Heart right ventricle (tissue), 16 donors: ENCODE measurements at regions not wholly inside any gene's neighbourhood (a gene's known extent, or its start where the extent isn't known, plus 50 kb on each side); places are given as distances from the start of the nearest gene placed in this dataset.

Experiments used
- ATAC-seq, 8 donors: fragments of 200-7000 bp; cut with Tn5 transposase; one replicate each; pipeline ENCODE4 v1.9.1; 2020; ENCODE audit warnings: mild to moderate bottlenecking in 8 of 8, moderate library complexity in 8 of 8, moderate number of reproducible peaks in 1 of 8
- DNase-seq, 2 donors: peaks; one replicate each; pipeline ENCODE4 v3.0.0-alpha.2; 2020
- H3K27ac ChIP-seq, 10 donors: fragments of 200-600 bp; sonication (generic) in 2 of 10; one replicate each; pipeline versions ENCODE4 v1.5.0 to v1.8.0; 2020 to 2022; ENCODE audit warnings: mild to moderate bottlenecking in 3 of 10
- H3K27me3 ChIP-seq, 7 donors: fragments of 200-600 bp; one replicate each; pipeline ENCODE4 v1.8.0; 2021 to 2022; ENCODE audit warnings: mild to moderate bottlenecking in 2 of 7
- H3K36me3 ChIP-seq, 9 donors: fragments of 200-600 bp; sonication (generic) in 1 of 9; one replicate each; pipeline versions ENCODE4 v1.5.0 to v1.8.0; 2020 to 2022; ENCODE audit warnings: mild to moderate bottlenecking in 2 of 9
- H3K4me1 ChIP-seq, 9 donors: fragments of 200-600 bp; sonication (generic) in 1 of 9; one replicate each; pipeline versions ENCODE4 v1.5.0 to v1.8.0; 2020 to 2022; ENCODE audit warnings: mild to moderate bottlenecking in 4 of 9
- H3K4me3 ChIP-seq, 10 donors: fragments of 200-600 bp; sonication (generic) in 2 of 10; one replicate each; pipeline versions ENCODE4 v1.5.0 to v1.8.0; 2020 to 2022; ENCODE audit warnings: mild to moderate bottlenecking in 7 of 10, moderate library complexity in 2 of 10
- H3K9me3 ChIP-seq, 11 donors: fragments of 200-600 bp in 10 of 11; sonication (generic) in 2 of 11; one replicate each; pipeline versions ENCODE4 v1.5.0 to v1.8.0; 2013 to 2022; ENCODE audit warnings: mild to moderate bottlenecking in 2 of 11, control low read depth in 1 of 11, moderate library complexity in 1 of 11
- CTCF ChIP-seq, 9 donors: fragments of 200-600 bp; sonication (generic) in 2 of 9; IDR thresholded peaks; one replicate each; pipeline versions ENCODE4 v1.5.0 to v1.8.0; 2021 to 2022; ENCODE audit warnings: antibody characterized with exemption in 9 of 9, mild to moderate bottlenecking in 5 of 9, moderate library complexity in 1 of 9
- WGBS, 2 donors: extraction: QIAGEN DNeasy Blood & Tissue Kit; methylation state at CpG; one replicate each; pipeline ENCODE4 v1.1.7; 2013; ENCODE audit warnings: inconsistent platforms in 1 of 2; 5-methylcytosine and 5-hydroxymethylcytosine counted together
- intact Hi-C, 10 donors: fragments of 100-400 bp; cut with DNase I; formaldehyde crosslinking; loops; one replicate each; pipeline versions ENCODE4 v1.11.1 to v1.14.2; 2022
- donor health status: Arrhythmogenic right ventricular cardiomyopathy.
- donor health status: ischemic (EF 13 %, LVEDD 7.1; RV severe dilation, severe dysfunction).
- donor health status: healthy with polysubstance abuse.
- donor health status: DM: no; HTN: yes; CAD: no.
- donor health status: DM: no; HTN: no; CAD: no.
- donor health status: ischemic (EF 25% LVEDD 6.9; RV normal size, moderate dysfunction).
- donor health status: ischemic (EF 25% LVEDD 5.7; RV mildly dilated, moderate dysfunction).
- donor health status: healthy.
- donor health status: DM: yes; HTN: yes; CAD: no.
- donor health status: Ischemic cardiomyopathy.
- donor health status: ischemic (EF 35%, LVEDD 5.7; RV mildly dilated, moderate dysfunction).
- donor health status: nonischemic (EF 11% LVEDD 7.7; RV severe dilation, severe dysfunction).
- donor health status: DM: yes; HTN: yes; CAD: no.
- donor health status: PGD.
- donor health status: ischemic (EF 29% LVEDD 5.4; RV normal size, mild dysfunction).
- donor health status: nonischemic (EF 23%, LVEDD 6.1; RV moderate dilation, normal function).

DNA sequence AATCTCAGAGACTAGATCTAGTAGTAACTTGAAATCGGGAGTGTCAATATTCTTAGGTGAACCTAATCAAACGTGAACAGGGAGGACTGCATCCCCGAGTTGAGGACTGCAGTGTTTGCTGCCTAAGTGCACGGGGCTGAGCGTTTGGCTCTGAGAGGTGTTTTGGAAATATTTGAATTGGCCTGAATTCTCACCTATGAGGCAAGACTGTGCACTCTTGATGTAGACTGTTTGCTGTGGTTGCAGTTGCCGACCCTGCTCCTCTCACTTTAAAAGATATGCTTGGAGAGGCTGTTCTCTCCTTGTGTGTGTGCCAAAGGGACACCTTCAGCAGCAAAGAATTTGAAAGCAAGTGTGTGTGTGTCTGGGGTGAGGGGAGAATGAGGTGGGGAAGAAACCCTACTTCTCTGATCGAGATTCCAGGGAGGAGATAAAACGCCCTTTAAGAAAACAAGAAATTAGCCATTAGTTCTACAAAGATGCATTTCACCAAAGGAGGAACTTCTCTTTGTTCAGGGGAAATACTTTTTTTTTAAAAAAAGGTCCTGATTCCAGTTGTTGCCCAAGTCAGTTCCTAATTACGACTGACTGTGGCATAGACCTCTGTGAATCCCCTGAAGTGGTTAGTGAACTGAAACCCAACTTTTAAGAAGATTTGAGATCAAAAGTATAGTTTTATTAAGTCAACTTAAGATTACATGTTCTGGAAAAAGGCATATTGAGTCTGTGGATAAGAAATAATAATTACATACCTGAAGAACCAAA is 106.6 kb downstream of the DYRK2 start:
- H3K27ac ChIP-seq: peak overlapping the region in 3 of 10 donors; percentile 3 to 43 (median 22)
- intact Hi-C loops: no loop called here

DNA sequence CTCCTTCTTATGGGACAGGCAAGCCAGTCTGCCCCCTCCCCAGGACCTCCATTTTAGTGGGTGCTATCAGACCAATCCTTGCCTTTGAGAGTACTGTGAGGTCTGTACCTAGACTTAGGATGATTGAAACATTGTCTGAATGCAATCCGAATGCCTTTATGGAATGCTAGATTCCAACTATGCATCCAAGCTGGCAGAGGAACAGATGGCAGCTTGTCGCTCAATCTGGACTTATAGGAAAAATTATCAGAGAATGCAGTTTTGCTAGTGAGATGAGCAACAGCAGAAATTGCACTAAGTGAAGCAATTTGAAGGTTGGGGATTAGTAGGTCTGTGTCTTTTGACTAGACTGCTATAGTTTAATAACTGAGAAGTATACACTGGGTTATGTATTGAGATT is 109.1 kb downstream of the DYRK2 start:
- DNase-seq: no peak
- peaks cover 0 to 20% (median 7%) of the 10 kb centered on the region in 9 donors for H3K4me1 ChIP-seq
- H3K27me3 ChIP-seq: no peaks in the 10 kb centered on the region
- 87 to 98% methylated on average over 2 of the region's 2 CpGs for WGBS, 2 donors
- H3K4me3 ChIP-seq: no peak overlapping the region
- ATAC-seq: no peak
- H3K36me3 ChIP-seq: no peaks in the 10 kb centered on the region
- H3K27ac ChIP-seq: no peak overlapping the region
- intact Hi-C loops: no loop called here
- TF ChIP-seq CTCF (IDR thresholded peaks at IDR 0.05): no peak
- no peaks in the 10 kb centered on the region for H3K9me3 ChIP-seq

More for the DNA sequence above, 106.6 kb downstream of the DYRK2 start:
- WGBS, 2 donors: 44 to 57% methylated on average over 9 of the region's 9 CpGs
- Histone ChIP-seq H3K4me1 (peaks cover 0 to 26% (median 8%) of the 10 kb centered on the region in 9 donors), H3K4me3 (no peak overlapping the region), H3K36me3 (no peaks in the 10 kb centered on the region), H3K27me3 (no peaks in the 10 kb centered on the region), H3K9me3 (no peaks in the 10 kb centered on the region)
- ATAC-seq: peak; percentile 61 to 95 (median 80)
- DNase-seq: peak; percentile 25 to 31
- no peak for TF ChIP-seq CTCF (IDR thresholded peaks at IDR 0.05)

DNA sequence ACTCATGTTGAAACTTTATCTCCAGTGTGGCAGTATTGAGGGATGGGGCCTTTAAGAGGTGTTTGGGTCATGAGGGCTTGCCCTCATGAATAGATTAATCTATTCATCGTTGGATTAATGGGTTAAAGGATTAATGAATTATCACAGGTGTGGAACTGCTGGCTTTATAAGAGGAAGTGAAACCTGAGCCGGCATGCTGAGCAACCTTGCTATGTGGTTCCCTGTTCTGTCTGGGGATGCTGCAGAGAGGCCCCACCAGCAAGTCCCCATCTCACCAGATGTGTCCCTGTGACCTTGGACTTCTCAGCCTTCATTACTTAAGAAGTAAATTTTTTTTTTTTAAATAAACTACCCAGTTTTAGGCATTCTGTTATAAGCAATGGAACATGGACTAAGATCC is 109.6 kb downstream of the DYRK2 start:
- DNase-seq (no peak), ATAC-seq (no peak)
- TF ChIP-seq CTCF (IDR thresholded peaks at IDR 0.05): no peak
- no peaks in the 10 kb centered on the region for H3K27me3 ChIP-seq
- H3K27ac ChIP-seq: peak overlapping the region in 2 of 10 donors; percentile 3 to 9
- WGBS, 2 donors: 68 to 74% methylated on average over 2 of the region's 2 CpGs
- H3K9me3 ChIP-seq: no peaks in the 10 kb centered on the region
- peaks cover 0 to 20% (median 7%) of the 10 kb centered on the region in 9 donors for H3K4me1 ChIP-seq
- no peak overlapping the region for H3K4me3 ChIP-seq
- no peaks in the 10 kb centered on the region for H3K36me3 ChIP-seq
- intact Hi-C loops: no loop called here

- Histone ChIP-seq H3K27me3 (no peaks in the 10 kb centered on the region), H3K4me3 (no peak overlapping the region), H3K36me3 (no peaks in the 10 kb centered on the region), H3K27ac (peak overlapping the region in 3 of 10 donors; percentile 3 to 23 (median 9)), H3K9me3 (no peaks in the 10 kb centered on the region), H3K4me1 (peaks cover 0 to 17% (median 7%) of the 10 kb centered on the region in 9 donors)
- intact Hi-C loops: no loop called here
- peak in 2 of 8 donors; percentile 11 to 36 for ATAC-seq
- TF ChIP-seq CTCF (IDR thresholded peaks at IDR 0.05): no peak
- no peak for DNase-seq
- 56 to 65% methylated on average over 4 of the region's 4 CpGs for WGBS, 2 donors
Observed at GRCh38 chr12:67758521-67758920, 110.0 kb downstream of the DYRK2 start.
